NCI-H2196 (cell line): ENCODE measurements at regions not wholly inside any gene's neighbourhood (a gene's known extent, or its start where the extent isn't known, plus 50 kb on each side); places are given as distances from the start of the nearest gene placed in this dataset.

Source experiments
- DNase-seq: peaks from one replicate; lab custom pipeline; 2025; ENCODE audit not compliant: unreplicated experiment; lab: John Stamatoyannopoulos, UW

GRCh38 chr15:99507504-99508310 lies 58.1 kb upstream of the MEF2A start:
- DNase-seq, result no peak

GRCh38 chr15:99508311-99508645 lies 57.5 kb upstream of the MEF2A start:
- no peak for DNase-seq

DNA sequence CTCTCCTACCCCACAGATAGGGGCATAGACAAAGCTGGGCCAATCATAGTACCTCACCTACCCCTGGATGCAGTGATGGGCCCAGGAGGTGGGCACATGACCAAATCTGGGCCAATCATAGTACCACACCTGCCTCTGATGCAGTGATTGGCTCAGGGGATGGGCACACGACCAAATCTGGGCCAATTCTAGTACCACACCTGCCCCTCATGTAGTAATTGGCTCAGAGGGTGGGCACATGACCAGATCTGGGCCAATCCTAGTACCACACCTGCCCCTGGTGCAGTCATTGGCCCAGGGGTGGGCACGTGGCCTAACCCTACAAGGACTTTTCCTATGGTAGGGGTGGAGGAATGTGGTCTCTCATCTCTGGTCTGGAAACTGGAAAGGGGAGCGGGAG lies 56.9 kb upstream of the MEF2A start:
- DNase-seq, result no peak

DNA sequence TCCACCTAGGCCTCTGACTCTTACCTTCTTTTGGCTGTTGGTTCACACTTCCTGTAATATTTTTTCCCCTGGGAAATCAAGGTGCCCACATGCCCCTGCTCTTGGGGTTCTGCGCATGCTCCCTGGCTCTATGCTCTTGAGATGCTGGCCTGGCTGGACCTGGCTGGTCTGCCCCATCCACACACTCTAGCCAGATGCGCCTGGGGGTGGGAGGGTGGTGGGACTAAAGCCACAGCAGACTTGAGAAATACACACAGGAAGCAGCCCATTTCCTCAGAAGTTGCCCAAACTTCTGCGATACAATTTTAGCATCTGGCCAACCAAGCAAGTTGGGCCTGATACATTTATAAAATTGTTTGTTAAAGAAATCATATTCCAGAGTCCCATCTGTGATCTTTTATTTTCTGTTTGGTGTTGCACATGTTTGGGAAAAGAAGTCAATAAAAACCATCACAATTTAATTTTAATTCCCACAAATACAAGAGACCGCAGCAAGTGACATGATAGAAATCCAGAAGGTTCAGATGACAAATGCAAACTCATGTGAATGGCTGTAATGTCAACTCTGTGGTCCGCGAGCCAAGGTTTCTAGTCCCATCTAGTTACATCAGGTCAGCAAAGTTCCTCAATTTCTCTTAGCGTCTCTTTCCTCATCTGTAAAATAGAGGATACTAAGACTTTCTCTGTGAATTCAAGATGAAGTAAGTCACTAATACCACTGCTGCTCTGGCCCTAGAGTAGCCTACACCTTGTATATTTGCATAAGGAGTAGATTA lies 55.9 kb upstream of the MEF2A start:
- DNase-seq, result no peak

DNA sequence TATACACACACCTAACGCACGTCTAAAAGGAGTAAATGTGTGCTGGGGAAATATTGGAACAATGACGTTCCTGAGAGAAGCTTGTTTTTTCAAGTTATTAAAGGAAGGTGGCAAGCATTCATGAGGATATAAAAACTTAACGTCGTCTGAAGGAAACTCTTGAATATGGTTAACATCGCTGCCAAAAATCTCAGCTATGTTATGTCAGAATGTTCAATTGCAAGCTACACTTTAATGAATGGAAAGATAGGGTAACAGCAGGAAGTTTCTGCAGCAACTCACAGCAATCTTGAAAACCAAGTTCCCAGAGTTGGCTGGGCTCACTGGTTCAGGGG lies 54.3 kb upstream of the MEF2A start:
- no peak for DNase-seq

DNA sequence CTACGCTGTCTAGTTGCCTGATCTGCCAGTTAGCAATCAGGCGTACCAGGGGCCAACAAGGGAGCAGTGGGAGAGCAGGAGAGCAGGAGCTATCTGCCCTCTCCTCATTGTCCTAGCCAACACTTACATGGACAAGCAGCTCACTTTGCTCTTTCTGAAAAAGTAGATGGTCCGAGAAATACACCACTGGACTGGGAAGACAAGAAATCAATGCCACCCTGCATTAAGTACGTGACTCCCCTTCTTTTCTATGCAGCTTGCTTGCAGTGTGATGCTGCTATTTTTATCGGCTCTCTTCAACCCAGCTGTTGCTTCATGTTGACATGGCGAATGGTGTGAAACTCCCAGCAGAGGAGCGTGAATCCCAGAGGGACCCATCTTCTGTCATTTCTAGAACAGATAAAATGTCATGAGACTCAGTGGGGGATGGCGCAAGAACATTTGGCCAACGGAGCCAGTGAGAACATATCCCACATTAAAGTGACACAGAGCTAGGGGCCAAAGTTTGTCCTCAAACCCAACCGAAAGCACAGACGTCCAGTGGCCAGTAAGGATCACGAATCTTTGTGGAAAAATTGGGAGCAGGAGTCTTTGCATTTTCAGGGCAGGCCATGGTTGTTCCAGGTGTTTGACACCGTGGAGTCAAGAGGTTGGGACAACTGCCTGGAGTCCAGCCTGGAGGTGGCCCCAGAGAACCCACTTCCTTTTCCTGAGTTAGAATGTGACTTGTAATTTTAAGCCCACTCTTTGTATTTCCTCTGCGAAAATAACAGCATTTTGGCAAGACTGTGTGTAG lies 53.7 kb upstream of the MEF2A start:
- DNase-seq, result no peak

GRCh38 chr15:99514306-99514705 lies 51.5 kb upstream of the MEF2A start:
- no peak for DNase-seq
